ENCODE measurements at regions not wholly inside any gene's neighbourhood (a gene's known extent, or its start where the extent isn't known, plus 50 kb on each side); places are given as distances from the start of the nearest gene placed in this dataset.
A peak's percentile ranks its signal among the peaks of the same experiment; 100 is the strongest.

- DNase-seq (ENCODE audit: low spot score), result peak; percentile 68
Measured at GRCh38 chr16:85162478-85163277, 50.4 kb upstream of the CIBAR2 start.

GRCh38 chr16:85163278-85164112 lies 51.2 kb upstream of the CIBAR2 start:
- no peak for DNase-seq (ENCODE audit: low spot score)

GRCh38 chr16:85164431-85164830 lies 52.2 kb upstream of the CIBAR2 start:
- no peak for DNase-seq (ENCODE audit: low spot score)

GRCh38 chr16:85164838-85165516 lies 52.7 kb upstream of the CIBAR2 start:
- DNase-seq (ENCODE audit: low spot score), result no peak

GRCh38 chr16:85165781-85166180 lies 53.5 kb upstream of the CIBAR2 start:
- DNase-seq (ENCODE audit: low spot score), result no peak

- peak; percentile 26 for DNase-seq (ENCODE audit: low spot score)
Measured at GRCh38 chr16:85166281-85166680, 54.0 kb upstream of the CIBAR2 start.

GRCh38 chr16:85166699-85167588 lies 54.7 kb upstream of the CIBAR2 start:
- no peak for DNase-seq (ENCODE audit: low spot score)

- no peak for DNase-seq (ENCODE audit: low spot score)
Measured at GRCh38 chr16:85167589-85168537, 55.6 kb upstream of the CIBAR2 start.

- DNase-seq (ENCODE audit: low spot score), result no peak
Measured at GRCh38 chr16:85168732-85169256, 56.5 kb upstream of the CIBAR2 start.

- peak; percentile 24 for DNase-seq (ENCODE audit: low spot score)
Measured at GRCh38 chr16:85169333-85170065, 57.2 kb upstream of the CIBAR2 start.

GRCh38 chr16:85170066-85170491 lies 57.8 kb upstream of the CIBAR2 start:
- no peak for DNase-seq (ENCODE audit: low spot score)

- no peak for DNase-seq (ENCODE audit: low spot score)
Measured at GRCh38 chr16:85170590-85171003, 58.3 kb upstream of the CIBAR2 start.

- DNase-seq (ENCODE audit: low spot score), result no peak
Measured at GRCh38 chr16:85171004-85171758, 58.9 kb upstream of the CIBAR2 start.

- DNase-seq (ENCODE audit: low spot score), result no peak
Measured at GRCh38 chr16:85171759-85172454, 59.6 kb upstream of the CIBAR2 start.

- peak; percentile 45 for DNase-seq (ENCODE audit: low spot score)
Measured at GRCh38 chr16:85172455-85173145, 60.3 kb upstream of the CIBAR2 start.

GRCh38 chr16:85173146-85173980 lies 61.1 kb upstream of the CIBAR2 start:
- peak; percentile 81 for DNase-seq (ENCODE audit: low spot score)

Measured in kidney tubule cell (primary cell).